22Rv1 (cell line): ENCODE measurements at regions not wholly inside any gene's neighbourhood (a gene's known extent, or its start where the extent isn't known, plus 50 kb on each side); places are given as distances from the start of the nearest gene placed in this dataset.

Source experiments
- H3K27ac ChIP-seq: fragments of 450-650 bp; 2 replicates; pipeline ENCODE4 v1.5.1; 2017
- ZFX ChIP-seq: fragments of 450-650 bp; IDR thresholded peaks from 2 replicates; pipeline ENCODE4 v1.6.1; 2017; ENCODE audit warnings: antibody characterized with exemption, borderline replicate concordance
- TF ChIP-seq, protein P1 (sequence below): fragments of 450-650 bp; IDR thresholded peaks from 2 replicates; pipeline ENCODE4 v1.5.1; 2017; ENCODE audit warnings: mild to moderate bottlenecking

- TF ChIP-seq, protein P1, sequence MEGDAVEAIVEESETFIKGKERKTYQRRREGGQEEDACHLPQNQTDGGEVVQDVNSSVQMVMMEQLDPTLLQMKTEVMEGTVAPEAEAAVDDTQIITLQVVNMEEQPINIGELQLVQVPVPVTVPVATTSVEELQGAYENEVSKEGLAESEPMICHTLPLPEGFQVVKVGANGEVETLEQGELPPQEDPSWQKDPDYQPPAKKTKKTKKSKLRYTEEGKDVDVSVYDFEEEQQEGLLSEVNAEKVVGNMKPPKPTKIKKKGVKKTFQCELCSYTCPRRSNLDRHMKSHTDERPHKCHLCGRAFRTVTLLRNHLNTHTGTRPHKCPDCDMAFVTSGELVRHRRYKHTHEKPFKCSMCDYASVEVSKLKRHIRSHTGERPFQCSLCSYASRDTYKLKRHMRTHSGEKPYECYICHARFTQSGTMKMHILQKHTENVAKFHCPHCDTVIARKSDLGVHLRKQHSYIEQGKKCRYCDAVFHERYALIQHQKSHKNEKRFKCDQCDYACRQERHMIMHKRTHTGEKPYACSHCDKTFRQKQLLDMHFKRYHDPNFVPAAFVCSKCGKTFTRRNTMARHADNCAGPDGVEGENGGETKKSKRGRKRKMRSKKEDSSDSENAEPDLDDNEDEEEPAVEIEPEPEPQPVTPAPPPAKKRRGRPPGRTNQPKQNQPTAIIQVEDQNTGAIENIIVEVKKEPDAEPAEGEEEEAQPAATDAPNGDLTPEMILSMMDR, result no peak
- TF ChIP-seq ZFX, result no peak
- H3K27ac ChIP-seq, result no peak overlapping the region
Observed at GRCh38 chr2:52467189-52467588, 1300.4 kb upstream of the CHAC2 start.

- TF ChIP-seq ZFX, result no peak
- TF ChIP-seq, protein P1, result no peak
- H3K27ac ChIP-seq, result no peak overlapping the region
Observed at GRCh38 chr2:52465287-52465686, 1302.3 kb upstream of the CHAC2 start.

DNA sequence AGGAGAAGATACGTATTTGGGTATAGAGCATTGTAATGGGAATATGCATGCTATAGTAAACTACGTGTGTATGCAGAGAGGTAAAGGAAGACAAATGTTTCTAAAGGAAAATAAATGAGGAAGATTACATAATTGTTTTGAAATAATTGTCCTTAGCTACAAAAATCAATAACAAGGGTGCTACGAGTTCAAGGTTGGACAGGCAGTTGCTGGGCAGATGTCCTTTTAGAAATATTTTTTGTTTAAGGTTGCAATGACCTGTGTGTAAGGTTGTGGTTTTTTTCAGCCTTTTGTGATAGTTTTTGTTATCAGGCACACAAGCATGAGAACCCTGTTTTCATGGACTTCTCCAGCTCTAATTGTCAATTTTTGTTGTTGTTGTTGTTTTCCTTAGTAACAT, 1304.1 kb upstream of the CHAC2 start:
- no peak overlapping the region for H3K27ac ChIP-seq
- TF ChIP-seq, protein P1, result no peak
- no peak for TF ChIP-seq ZFX

GRCh38 chr2:52456561-52457377, 1310.8 kb upstream of the CHAC2 start:
- TF ChIP-seq ZFX, result no peak
- TF ChIP-seq, protein P1, result no peak
- no peak overlapping the region for H3K27ac ChIP-seq

GRCh38 chr2:52454962-52455361, 1312.6 kb upstream of the CHAC2 start:
- H3K27ac ChIP-seq, result no peak overlapping the region
- TF ChIP-seq ZFX, result no peak
- TF ChIP-seq, protein P1, result no peak

DNA sequence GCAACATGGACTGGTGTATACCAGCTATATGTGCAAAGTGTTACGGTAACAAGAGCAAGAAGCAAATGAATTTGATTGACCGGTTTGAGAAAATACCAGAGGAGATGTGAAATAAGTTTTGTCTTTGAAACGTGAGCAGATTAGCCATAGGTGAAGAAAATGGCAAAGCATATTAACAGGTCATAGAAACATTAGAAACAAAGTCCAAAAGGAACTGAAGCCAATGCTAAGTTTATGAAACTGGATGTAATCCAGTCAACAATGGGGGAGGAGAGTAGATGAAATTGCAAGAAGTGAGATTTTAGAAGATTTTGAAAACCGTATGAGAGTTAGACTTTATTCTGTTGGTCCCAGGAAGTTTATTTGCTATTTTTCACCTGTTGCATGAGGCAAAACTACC, 1315.4 kb upstream of the CHAC2 start:
- no peak for TF ChIP-seq ZFX
- TF ChIP-seq, protein P1, result no peak
- no peak overlapping the region for H3K27ac ChIP-seq

DNA sequence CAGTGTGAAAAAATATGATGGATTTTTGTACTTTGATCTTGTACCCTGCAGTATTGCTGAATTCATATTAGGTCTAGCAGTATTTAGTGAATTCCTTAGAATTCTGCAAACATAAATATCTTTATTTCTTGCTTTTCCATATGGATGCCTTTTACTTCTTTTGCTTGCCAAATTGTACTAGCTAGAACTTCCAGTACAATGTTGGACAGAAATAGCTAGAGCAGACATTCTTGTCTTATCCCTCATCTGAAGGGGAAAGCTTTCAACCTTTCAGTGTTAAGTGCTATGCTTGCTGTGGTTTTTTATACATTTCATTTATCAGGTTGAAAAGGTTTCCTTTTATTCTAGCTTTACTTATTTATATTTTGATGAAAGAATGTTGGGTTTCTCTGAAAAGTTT, 1321.9 kb upstream of the CHAC2 start:
- no peak for TF ChIP-seq ZFX
- TF ChIP-seq, protein P1, result no peak
- H3K27ac ChIP-seq, result no peak overlapping the region
